ENCODE measurements at regions not wholly inside any gene's neighbourhood (a gene's known extent, or its start where the extent isn't known, plus 50 kb on each side); places are given as distances from the start of the nearest gene placed in this dataset.
A peak's percentile ranks its signal among the peaks of the same experiment; 100 is the strongest.
"Not testable (repeated sequence)": the region's sequence is repeated elsewhere in the genome, so short reads cannot be mapped to it uniquely, and the experiment has no call there.

DNA sequence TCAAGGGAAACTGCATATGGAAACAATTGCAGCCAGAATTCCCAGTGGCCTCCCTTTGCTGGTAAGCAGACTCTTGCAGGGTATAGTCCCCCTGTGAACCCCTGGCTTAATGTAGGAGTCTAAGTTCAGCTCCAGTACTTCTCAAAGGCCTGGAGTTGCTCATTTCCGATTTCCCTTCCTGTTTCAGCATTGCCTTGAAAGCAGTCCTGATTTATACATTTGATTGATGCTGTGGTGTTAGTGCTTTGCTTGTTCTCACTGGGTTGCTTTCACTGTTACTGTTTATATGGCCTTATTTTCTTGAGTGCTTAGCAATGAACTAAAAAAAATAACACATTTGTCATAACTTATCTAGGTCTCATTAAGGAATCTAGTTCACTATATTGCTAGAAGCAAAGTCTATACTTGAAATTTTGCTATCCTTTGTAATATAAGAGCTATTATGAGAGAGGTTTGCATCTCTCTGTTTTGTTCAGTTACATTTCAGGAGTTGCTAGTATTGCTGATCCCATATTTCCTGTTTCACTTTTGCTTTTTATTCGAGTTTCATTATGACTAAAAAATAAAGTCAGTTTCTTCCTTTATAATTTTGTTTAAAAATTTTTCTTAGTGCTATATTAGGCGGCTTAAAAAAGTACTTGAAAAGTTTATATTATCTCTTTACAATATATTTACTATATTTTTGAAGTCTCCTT, 122.4 kb upstream of the NMUR2 start:
- no peak for DNase-seq (ENCODE audit: low read depth, low spot score)

DNA sequence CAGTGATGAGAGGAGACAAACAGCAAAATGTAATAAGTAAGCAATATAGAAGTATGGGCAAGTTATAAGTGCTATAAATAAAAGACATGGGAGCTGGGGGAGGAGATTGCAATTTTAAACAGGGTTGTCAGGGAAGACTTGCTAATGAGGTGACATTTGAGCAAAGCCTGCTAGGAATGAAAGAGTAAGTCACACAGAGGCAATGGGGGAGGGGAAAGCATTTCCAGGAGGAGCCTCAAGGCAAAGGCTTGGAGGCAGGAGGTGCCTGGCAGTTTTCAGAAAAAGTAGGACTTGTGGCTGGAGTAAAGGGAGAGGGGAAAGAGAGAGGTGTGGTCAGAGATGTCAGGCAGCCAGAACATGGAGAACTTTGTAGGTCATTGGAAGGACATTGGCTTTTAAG, 124.4 kb upstream of the NMUR2 start:
- DNase-seq (ENCODE audit: low read depth, low spot score) = peak; percentile 15

- peak; percentile 69 for DNase-seq (ENCODE audit: low read depth, low spot score)
These were observed 127.6 kb upstream of the NMUR2 start for GRCh38 chr5:152532714-152533113.

- peak; percentile 7 for DNase-seq (ENCODE audit: low read depth, low spot score)
These were observed 129.6 kb upstream of the NMUR2 start for GRCh38 chr5:152534641-152535040.

- peak; percentile 77 for DNase-seq (ENCODE audit: low read depth, low spot score)
These were observed 137.7 kb upstream of the NMUR2 start for GRCh38 chr5:152542741-152543140.

DNA sequence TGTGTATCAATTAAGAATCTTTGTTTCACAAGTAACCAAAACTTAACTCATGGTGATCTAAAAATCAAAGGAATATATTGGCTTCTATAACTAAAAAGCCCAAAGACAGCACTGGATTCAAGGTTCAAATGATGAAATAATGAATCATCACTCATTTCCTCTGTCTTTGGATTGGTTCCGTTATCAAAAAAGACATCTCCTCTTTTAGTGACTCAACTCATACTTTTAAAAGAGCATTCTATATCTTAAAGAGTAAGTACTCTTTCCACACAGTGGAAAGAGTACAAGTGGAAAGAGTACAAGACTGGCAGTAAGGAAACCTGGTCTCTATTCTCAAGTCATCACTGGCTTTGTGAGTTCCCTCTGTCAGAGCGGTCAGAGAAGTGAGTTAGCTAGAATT, 141.4 kb upstream of the NMUR2 start:
- DNase-seq (ENCODE audit: low read depth, low spot score) = no peak

DNA sequence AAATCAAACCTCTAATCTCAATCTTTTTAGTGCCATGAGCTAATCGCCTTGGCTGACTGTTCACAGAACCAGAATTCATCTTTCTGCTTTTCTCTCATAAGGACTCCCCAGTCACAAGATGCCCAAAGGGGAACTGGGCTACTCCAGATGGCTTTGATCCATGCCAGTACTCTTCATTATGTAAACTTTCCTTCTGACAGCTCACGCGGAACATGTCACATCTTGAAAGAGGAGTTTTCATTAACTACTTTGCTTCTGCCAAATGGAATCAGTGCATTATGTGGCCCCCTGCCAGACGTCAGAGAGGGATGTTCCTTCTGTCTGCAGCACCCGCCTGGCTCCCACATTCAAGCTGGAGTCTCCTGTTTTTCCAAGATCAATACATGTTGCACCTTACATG, 142.1 kb upstream of the NMUR2 start:
- no peak for DNase-seq (ENCODE audit: low read depth, low spot score)

DNA sequence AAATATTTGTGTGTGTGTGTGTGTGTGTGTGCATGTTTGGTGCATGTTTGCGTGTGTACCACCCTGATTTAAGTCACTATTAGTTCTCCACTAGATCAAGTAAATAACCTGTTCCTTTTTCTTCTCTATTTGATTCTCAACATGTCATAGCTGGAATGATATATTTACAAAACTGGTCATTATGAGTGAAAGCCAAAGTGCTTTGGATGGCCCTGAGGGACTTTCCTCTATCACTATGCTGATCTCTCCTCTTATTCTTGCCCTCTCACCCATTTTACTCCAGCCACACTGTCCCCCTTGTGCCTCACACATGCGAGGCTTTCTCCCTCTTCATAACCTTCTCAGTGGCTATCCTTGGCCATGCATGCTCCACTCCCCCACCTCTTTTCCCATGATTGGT, 144.6 kb upstream of the NMUR2 start:
- no peak for DNase-seq (ENCODE audit: low read depth, low spot score)

DNA sequence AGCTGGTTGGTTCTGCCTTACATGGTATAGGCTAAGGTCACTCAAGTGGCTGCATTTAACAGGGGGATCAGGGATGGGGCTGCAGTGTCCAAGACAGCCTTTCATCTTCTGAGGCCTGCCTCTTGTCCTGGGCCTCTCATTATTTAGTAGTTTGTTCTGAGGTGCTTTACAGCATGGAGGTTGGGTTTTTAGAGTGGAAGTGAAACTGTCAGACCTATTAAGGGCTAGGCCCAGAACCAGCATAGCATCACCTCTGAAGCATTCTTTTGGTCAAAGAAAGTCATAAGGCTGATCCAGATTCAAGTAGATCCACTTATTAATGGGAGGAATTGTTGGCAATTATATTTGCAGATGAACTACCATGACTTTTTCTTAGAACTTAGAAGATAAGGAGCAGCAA, 146.0 kb upstream of the NMUR2 start:
- no peak for DNase-seq (ENCODE audit: low read depth, low spot score)

DNA sequence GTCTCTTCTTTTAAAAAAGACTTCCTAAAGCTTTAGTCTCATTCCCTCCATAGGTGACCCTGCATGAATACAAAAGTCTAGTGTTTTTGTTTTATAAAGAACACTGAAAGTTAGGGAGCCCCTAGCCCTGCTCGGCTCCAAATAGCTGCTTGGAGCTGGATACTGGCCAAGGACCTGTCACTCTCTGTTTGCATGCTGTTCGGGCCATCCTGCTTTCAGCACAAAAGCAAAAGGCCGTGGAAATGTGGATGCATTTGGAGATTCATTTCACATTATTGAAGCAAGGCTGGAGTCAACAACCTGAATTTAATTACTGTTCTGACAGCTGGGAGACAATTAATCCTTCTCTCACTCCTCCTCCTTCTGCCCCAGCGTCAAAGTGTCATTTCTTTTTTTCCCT, 151.7 kb upstream of the NMUR2 start:
- DNase-seq (ENCODE audit: low read depth, low spot score) = peak; percentile 28

- DNase-seq (ENCODE audit: low read depth, low spot score) = peak; percentile 87
These were observed 155.5 kb upstream of the NMUR2 start for GRCh38 chr5:152560512-152561137.

DNA sequence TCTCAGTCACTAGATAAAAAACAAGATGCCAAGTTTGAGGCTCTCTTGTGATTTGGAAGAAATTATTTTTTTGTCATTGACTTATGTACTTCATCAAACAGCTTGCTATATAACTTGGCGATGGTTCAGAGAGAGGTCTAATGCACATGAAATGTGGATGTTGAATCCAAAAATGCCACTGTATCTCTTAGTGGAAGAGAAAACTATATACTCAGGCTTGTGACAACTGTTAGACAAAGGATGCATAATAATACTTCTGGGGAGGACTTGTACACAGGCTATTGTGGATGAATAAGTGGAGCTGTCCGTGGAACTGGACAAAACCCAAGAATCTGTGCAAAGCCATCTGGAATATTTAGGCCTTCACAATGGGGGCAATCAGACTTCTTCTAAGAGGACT, 162.9 kb upstream of the NMUR2 start:
- DNase-seq (ENCODE audit: low read depth, low spot score) = peak; percentile 11

- DNase-seq (ENCODE audit: low read depth, low spot score) = no peak
These were observed 167.7 kb upstream of the NMUR2 start for GRCh38 chr5:152572812-152573211.

DNA sequence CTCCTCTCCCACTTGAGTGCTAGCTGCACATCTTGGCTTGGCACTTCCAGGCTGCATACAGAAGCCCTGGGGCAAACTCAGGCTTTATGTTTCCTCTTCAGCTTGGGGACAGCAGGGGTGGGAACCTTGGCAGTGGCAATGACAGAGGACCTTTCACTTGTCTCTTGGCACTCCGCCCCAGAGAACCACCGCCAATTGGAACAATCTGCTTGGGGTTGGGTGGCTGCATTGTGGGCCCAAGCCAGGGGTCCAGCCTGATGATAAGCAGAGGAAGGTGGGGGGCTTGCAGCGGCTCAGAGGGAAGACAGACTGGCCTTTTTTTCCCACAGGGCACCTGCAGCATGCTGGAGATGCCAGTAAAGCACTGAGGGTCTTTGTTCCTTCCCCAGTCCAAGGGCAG, 179.0 kb upstream of the NMUR2 start:
- no peak for DNase-seq (ENCODE audit: low read depth, low spot score)

DNA sequence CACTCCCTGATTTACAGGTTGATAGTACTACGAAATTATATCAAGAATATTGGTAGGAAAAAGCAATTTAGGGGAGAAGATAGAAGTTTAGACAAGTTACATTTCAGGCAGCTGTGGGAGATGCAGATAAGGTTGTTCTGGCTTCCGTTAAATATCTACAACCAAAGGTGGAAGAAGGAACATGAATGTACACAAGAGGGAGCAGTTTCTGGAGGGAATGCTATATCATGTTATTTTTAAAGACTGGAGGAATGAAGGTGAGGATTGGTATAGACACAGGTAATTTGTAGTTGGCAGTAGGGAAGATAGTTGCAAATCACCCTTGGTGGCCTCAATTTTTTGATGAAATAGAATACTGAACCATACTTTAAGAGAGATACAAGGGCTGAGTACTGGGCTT, 187.3 kb upstream of the NMUR2 start:
- DNase-seq (ENCODE audit: low read depth, low spot score) = no peak

DNA sequence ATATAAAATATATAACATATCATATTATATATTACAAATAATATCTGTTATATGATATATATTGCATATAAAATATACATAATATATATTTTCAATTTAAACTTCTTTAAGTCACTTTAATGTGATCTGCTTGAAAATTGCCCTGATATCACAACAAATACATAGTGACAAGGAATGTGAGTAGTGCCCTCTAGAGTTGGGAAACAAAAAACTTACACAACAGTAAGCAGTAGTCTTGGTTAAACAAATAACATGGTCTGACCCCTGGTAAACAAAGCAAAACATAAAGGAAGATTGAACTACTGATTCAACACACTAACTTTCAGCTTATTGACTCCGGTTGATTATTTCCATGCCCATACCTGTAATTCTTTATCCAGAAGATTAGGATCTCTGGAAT, 188.3 kb upstream of the NMUR2 start:
- no peak for DNase-seq (ENCODE audit: low read depth, low spot score)

GRCh38 chr5:152595405-152595804, 190.3 kb upstream of the NMUR2 start:
- no peak for DNase-seq (ENCODE audit: low read depth, low spot score)

DNA sequence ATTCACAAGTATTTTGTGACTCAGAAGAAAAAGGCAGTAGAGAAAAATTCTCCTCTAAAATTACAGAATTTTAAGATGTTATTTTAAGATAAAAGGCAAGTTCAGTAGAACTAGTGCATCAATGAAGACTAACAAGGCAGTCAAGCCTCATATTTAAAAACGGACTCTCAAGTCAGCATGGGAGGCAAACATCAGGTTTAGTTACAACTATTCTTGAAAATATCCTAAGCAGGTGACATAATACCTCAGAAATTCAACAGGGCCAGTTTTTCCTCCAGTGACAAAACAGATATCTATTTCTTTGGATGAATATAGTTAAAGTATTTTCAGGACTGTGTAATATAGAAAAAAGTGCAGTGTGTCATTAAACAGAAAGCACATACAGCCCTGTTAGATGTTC, 194.0 kb upstream of the NMUR2 start:
- no peak for DNase-seq (ENCODE audit: low read depth, low spot score)

GRCh38 chr5:152601806-152602732, 197.0 kb upstream of the NMUR2 start:
- DNase-seq (ENCODE audit: low read depth, low spot score) = peak; percentile 35

- not testable (repeated sequence) for DNase-seq (ENCODE audit: low read depth, low spot score)
These were observed 201.0 kb upstream of the NMUR2 start for GRCh38 chr5:152606050-152606449.

DNA sequence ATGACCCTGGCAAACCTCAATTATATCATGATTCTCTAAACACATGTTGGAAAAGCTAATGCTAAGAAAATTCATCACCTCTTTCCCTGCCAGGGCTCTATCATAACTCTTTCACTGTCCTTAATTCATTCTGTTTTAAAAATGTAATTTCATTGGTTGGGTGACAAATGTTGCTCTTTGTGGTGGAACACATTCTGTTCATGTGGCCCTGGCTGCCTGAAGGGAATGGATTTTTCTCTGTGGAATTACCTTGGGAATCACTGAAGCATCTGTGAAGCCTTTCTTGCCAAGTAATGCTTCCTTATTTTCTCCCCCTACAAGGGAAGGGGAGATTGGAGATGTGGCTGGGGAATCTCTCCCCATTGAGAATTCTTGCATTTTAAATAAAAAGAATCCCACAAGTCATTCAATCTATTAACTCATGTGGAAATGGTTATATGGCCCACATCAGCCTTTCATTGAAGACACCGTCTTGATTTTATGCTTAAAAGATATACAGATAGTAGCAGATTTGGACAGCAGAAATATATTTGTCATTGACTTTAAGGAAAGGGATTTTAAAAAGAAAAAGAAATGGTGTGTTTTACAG, 201.8 kb upstream of the NMUR2 start:
- no peak for DNase-seq (ENCODE audit: low read depth, low spot score)

Measured in astrocyte of the hippocampus (primary cell).